ENCODE measurements at regions not wholly inside any gene's neighbourhood (a gene's known extent, or its start where the extent isn't known, plus 50 kb on each side); places are given as distances from the start of the nearest gene placed in this dataset.

GRCh38 chr10:87603196-87603595, 56.5 kb upstream of the PAPSS2 start:
- TF ChIP-seq CTCF (conservative IDR thresholded peaks at IDR 0.05; ENCODE audit: low read depth, low read length) (no peak), EZH2 (IDR thresholded peaks at IDR 0.05; ENCODE audit: borderline replicate concordance, low read depth, low read length, poor library complexity, severe bottlenecking) (no peak)
